HG03064 (cell line): ENCODE measurements at regions not wholly inside any gene's neighbourhood (a gene's known extent, or its start where the extent isn't known, plus 50 kb on each side); places are given as distances from the start of the nearest gene placed in this dataset.

ENCODE experiments used
- ATAC-seq: cut with Tn5 transposase; IDR thresholded peaks from one replicate; pipeline ENCODE4 v1.9.1; 2021; ENCODE audit warnings: low read depth; ENCODE audit not compliant: unreplicated experiment

DNA sequence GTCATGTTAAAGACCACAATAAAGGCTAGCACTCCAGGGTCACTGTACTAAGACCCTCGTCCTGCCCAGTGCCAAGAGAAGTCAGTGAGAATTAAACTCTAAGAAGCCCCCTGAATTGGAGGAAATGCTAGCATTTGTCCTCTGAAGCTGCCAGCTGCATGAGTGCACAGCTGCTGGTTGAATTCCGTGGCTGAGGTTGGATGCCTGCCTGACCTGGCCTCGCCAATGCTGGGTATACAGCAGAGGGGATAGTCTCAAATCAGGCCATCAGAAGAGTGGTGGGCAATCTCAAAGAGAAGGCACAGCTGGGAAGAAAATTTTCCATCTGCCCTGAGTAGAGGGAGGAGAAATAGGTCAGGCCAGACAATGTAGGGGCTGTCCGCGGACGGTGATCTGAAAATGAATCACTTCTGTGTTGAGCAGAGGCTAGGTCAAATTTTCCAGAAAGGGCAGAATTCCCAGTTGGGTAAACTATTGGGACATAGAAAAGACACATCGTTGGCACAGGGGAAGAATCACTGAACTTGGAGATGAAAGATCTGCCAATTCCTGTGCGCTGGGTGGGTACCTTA lies 110.5 kb upstream of the AGAP1 start:
- no peak for ATAC-seq

GRCh38 chr2:235384624-235385023 lies 109.2 kb upstream of the AGAP1 start:
- ATAC-seq = no peak

DNA sequence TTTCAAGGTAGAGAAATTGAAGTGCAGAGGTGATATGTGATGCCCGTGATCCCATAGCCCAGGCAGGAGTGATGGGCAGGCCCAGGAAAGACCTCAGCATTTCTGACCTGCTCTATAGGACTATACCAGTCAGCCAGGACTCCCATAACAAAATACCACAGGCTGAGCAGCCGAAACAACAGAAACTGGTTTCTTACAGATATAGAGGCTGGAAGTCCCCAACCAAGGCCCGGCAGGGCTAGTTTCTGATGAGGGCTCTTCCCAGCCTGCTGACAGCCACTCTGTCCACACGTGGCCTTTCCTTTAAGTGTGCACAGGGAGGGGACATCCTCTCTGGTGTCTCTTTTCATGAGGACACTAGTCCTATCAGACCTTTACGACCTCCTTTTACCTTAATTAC lies 104.2 kb upstream of the AGAP1 start:
- no peak for ATAC-seq

GRCh38 chr2:235390108-235390815 lies 103.6 kb upstream of the AGAP1 start:
- ATAC-seq = no peak

- ATAC-seq = no peak
Observed at GRCh38 chr2:235390816-235391194, 103.0 kb upstream of the AGAP1 start.

DNA sequence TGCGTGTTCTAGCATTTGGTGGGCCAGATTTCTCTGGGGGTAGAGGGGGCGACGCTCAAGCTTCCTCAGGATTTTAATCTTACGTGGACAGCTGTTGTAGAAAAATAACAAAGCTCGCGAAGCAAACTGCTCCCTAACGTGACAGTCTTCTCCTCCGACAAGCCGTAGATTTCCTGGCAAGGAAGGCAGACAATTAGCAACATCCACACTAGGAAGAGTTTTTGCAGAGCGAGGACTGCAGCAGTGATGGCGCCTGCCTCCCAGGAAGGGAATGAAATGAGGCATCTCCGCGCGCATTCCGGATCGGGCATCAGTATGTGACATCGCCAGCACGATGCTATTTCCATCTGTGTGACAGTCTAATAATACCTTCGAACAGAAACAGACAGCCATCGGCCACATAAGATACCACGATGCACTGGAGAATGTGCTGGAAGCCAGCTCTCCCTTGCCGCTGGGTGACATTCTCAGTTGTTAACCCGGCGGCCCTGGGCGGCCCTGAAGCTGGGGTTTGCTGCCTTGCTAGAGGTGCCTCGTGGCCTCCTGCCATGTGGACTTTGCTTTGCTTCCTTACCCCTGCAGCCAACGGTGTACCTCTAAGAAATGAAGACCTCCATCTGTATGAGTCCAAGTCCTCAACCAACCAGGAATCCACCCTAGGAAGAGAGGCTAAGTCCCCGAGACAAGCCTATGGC lies 101.8 kb upstream of the AGAP1 start:
- ATAC-seq = no peak

- ATAC-seq = no peak
Observed at GRCh38 chr2:235394278-235394828, 99.5 kb upstream of the AGAP1 start.

DNA sequence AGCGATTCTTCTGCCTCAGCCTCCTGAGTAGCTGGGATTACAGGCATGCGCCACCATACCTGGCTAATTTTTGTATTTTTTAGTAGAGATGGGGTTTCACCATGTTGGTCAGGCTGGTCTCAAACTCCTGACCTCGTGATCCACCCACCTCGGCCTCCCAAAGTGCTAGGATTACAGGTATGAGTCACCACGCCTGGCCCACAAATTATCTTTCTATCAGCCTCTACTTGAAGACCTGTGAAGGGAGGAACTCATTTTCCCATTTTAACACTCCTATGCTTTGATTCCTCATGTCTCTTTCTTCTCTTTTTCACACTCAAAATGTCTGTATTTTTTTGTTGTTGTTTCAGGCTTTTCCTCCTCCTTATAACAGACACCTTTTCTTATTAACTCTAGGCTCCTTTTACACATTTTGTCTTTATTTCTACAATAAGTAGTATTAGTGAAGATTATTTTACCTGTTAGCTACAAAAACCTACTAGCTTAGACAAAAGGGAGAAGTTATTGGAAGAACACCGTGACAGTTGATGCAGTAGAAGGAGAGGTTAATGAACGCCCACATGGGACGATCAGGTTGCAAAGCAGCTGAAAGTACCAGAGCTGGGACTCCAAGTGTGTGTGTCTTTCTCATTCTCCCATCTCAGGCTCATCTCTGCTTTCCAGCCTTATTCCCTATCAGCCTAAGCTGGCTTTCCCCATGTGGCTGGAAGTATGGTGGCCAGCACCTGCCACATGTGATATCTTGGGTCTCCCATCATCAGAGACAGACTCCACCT lies 97.6 kb upstream of the AGAP1 start:
- no peak for ATAC-seq

DNA sequence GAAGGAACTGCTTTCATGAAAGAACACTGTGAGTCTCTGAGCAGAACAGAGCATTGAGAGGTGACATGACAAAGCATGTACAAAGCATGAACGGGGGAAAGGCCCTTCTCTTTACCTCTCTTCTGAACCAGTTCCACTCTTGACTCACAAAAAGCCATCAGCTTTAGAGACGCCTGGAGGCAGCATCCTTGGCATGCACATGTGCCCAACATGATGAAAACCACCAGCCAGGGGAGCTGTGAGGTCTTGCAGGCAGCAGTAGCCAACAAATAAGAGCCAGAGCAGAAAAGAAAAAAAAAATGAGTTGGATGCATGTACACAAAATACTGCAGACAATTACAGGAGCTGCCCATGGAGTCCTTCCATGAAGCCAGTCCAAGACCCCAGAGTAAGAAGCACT lies 95.5 kb upstream of the AGAP1 start:
- ATAC-seq = no peak

- ATAC-seq = no peak
Observed at GRCh38 chr2:235399895-235400294, 93.9 kb upstream of the AGAP1 start.

GRCh38 chr2:235402422-235402821 lies 91.4 kb upstream of the AGAP1 start:
- ATAC-seq = no peak

DNA sequence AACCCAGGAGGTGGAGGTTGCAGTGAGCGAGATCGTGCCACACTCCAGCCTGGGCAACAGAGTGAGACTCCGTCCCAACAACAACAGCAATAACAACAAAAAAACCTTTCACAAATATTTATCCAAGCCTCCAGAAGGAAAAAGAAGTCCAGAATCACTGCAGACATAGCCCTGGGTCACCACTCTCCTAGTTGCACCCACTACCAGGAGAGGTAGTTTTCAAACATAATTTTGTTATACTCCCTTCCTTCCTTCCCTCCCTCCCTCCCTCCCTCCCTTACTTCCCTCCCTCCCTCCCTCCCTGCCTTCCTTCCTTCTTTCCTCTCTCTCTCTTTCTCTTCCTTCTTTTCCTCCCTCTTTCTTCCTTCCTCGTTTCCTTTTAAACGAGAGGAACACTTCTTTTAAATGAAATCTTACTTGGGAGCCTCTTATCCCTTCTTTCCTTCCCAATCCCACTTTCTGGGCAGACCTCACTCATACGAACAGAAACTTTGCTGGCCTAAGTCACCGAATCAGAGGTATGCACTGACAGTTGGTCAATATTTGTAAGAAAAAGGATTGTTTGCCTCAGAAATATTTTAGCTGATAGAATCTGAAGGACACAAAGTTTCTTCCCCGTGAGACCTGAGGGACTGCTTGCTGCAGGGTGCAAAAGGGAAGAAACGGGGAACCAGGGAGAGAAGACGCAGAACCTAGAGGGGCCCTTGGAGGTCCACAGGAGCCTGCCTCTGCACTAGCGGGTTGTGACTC lies 88.1 kb upstream of the AGAP1 start:
- ATAC-seq = no peak

GRCh38 chr2:235406430-235406829 lies 87.4 kb upstream of the AGAP1 start:
- ATAC-seq = no peak

DNA sequence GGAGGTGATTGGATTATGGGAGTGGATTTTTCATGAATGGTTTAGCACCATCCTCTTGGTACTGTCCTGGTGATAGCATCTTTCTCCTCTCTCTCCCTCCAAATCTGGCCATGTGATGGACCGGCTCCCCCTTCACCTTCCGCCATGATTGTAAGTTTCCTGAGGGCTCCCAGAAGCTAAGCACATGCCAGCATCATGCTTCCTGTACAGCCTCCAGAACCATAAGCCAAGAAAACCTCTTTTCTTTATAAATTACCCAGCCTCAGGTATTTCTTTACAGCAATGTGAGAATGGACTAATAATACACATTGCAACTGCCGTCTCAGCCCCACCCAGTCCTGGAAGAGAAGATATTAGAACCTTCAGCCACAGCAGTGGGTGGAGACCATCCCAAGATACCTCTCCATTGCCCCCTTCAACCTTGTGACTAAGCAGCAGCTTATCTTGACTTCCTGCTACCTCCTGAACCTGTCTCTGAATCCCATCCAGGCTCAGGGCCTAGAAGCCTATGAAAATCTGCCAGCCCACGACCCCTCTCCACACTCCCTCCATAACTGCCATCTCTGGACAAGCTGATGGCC lies 81.8 kb upstream of the AGAP1 start:
- ATAC-seq = no peak

DNA sequence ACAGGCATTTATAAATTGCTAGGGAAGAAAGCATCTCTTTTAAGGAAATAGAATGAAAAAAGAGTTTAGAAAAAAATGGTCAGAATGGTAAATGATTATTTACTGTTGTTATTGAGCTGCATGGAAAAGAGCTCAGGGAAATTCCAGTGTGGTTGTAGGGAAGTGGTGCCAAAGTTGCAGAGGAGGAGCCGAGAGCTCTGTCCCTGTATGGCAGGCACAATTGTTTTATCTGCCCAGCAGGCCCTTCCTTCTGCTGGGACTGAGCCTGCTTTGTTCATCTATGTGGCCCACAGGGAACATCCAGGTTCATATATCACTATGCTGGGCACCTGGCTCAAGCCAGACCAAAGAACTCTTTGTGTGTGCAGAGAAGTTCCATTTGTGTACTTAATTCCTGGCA lies 80.8 kb upstream of the AGAP1 start:
- no peak for ATAC-seq

- no peak for ATAC-seq
Observed at GRCh38 chr2:235414422-235414821, 79.4 kb upstream of the AGAP1 start.

DNA sequence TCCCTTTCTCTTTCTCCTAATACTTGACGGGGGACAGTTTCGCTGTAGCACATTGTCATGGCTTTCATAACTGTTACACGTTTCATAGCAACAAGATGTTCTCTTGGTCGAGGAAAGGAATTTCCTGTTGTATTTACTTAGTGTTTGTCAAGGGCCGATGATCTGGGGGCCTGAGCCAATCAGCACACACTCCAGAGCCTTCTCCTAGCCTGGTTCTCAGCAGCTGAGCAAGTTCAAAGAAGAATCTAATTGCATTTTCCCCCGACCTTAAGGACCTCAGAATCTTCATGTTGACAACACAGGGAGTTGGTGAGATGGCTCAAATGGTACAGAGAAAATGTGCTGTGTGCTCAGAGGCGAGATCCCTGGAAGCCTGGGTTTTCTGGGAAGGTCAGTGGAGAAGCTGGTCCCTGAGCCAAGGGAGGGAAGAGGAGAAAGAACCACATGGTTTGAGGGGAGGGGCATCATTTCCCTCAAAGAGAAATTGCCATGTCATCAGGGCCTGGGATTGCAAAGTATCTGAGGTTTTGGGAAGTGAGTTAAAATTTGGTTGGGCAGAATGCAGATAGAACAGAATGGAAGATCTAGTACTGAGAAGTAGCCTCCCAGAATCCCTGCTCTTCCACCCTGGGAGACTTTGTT lies 76.9 kb upstream of the AGAP1 start:
- ATAC-seq = no peak

DNA sequence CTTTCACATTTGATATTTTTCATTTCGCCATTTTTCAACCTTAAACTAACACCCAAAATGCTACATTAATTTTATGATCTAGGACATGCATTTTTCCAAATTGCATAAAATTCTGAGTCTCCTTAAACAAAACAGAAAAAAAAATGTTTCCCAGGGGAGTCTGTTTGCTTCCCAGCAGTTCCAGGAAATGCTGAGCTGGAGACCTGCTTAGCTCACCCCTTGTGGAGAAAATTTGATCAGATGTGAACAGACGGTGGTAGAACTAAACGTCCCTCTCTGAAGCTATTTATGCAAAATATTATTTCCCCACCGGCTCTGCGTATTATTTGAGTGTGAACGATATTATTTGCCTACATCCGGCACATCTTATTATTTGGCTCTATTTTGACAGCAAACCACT lies 74.9 kb upstream of the AGAP1 start:
- no peak for ATAC-seq

GRCh38 chr2:235419996-235420395 lies 73.8 kb upstream of the AGAP1 start:
- no peak for ATAC-seq

DNA sequence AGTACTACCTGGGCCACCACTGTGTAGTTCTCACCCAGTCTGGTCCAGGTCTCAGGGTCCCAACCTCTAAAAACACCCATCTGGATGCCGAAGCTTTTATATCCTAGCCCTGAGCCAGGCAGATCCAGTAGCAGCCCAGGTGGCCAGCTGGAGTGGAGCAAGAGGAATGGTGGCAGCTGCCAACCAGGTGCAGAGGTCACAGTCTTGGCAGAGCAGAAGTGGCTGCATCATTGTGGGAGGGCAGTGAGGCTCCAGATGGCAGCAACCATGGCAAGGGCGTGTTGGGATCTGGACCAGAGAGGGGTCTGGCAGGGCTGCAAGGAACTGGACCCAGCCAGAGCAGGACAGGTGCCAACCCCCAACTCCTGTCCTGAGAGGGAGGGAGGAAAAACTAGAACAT lies 72.2 kb upstream of the AGAP1 start:
- no peak for ATAC-seq
